ENCODE measurements at regions not wholly inside any gene's neighbourhood (a gene's known extent, or its start where the extent isn't known, plus 50 kb on each side); places are given as distances from the start of the nearest gene placed in this dataset.

DNA sequence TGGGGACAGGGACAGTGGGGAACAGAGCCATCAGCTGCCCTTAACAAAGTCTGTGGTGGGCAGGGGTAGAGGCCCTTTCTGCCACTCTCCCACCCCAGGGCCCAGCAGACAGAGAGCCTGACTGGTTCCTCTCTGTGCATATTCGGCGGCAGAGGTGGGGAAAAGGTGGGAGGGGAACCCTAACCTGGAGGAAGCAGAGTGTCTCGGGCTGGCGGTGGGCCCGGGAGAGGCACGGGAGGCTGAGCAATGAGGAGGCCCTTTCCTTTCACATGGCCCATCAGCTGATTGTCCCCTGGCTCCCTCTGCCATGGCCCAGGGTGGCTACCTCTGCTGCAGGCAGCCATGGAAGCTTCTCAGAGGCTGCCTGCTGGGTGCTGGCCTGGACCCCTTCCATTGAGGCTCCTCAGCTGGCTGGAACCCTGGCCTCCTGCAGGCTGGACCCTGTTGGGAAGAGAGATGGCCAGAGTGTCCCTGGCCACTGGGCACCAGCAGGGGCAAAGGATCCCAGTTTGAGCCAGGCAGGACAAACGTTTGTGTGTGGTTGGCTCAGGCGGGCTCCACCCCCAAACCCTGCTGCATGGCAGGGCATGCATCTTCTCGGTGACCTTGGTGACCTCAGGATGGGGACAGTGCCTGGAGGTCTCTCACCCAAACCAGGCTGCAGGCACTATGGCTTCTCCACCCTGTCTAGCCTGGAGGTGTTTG, 202.8 kb upstream of the ZNF536 start:
- no peak for DNase-seq (ENCODE audit: low read depth in 2 of 2)

DNA sequence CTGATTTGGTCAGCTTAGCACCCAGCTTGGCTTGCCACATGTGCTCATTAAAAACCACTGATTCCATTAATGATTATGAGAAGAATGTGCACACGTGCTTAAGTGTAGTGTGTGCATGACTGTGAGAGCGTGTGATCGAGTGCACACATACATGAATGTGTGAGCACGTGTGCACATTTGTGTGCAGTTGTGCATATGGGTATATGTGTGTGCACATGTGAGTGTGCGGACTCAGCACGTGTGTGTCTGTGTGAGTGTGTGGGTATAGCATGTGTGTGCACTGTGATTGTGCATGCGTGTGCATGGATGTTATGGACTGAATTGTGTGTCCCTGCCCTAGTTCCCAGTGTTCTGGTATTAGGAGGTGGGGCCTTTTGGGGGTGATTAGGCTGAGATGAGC, 202.1 kb upstream of the ZNF536 start:
- no peak for DNase-seq (ENCODE audit: low read depth in 2 of 2)

DNA sequence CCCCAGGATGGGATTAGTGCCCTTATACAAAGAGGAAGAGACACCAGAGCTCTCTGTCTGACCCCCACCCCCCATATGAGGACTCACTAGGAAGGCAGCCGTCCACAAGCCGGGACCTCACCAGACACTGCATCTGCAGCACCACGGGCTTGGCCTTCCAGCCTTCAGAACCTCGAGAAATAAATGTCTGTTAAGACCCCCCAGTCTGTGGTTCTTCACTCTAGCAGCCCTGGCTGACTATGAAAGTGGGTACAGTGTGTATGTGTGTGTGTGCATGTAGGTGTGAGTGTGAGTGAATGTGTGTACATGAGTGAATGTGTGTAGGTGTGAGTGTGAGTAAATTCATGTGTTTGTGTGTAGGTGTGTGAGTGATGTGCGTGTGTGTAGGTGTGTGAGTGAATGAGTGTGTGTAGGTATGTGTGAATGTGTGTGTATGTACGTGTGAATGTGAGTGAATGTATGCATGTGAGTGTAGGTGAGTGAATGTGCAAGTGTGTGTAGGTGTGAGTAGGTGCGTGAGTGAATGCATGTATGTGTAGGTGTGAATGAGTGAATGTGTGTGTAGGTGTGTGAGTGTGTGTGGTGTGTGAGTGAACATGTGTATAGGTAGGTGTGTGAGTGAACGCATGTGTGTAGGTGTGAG, 201.6 kb upstream of the ZNF536 start:
- DNase-seq (ENCODE audit: low read depth in 2 of 2), result no peak

GRCh38 chr19:30171138-30171635, 201.0 kb upstream of the ZNF536 start:
- no peak for DNase-seq (ENCODE audit: low read depth in 2 of 2)

- no peak for DNase-seq (ENCODE audit: low read depth in 2 of 2)
Observed at GRCh38 chr19:30171795-30172612, 200.2 kb upstream of the ZNF536 start.

DNA sequence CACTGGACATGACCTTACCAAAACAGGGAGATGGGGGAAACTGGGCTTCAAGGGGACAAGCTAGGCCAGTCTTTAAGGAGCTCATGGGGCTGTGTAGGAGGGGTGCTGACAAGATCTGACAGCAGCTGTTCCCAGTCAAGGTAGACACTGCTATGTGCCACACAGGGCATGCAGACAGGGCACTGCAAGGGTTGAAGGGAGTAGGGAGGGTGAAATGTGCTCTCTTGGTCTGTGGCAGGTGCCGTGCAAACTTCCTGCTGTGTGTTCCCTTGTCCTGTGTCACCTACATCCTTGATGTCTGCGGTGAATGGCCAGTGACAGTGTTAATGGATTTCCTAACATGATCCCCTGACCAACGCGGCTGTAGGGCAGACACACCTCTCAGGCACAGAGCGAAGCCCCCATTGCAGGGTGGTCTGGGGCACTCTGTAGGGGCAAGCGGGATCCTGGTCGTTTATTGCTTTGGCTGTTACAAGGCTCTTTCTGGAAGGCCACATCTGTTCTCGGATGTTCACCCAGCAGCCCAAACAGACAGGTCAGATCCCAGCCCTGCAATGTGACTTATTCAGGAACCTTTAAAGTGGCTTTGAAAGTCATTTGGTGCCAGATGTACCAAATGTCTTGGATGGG, 199.5 kb upstream of the ZNF536 start:
- DNase-seq (ENCODE audit: low read depth in 2 of 2), result no peak

- no peak for DNase-seq (ENCODE audit: low read depth in 2 of 2)
Observed at GRCh38 chr19:30173593-30174356, 198.4 kb upstream of the ZNF536 start.

DNA sequence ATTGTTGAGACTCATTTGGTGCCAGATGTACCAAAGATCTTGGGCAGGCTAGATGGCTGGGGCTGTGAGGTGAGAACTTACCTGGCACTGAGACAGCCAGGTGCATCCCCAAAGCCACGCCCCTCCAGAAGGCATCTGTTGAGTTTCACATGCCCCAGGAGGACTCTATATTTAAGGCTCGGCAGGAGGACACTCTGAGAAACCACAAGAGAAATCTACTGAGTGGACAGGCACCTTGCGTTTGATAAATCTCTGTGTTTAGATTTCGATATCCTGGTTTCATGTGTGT, 197.9 kb upstream of the ZNF536 start:
- no peak for DNase-seq (ENCODE audit: low read depth in 2 of 2)

DNA sequence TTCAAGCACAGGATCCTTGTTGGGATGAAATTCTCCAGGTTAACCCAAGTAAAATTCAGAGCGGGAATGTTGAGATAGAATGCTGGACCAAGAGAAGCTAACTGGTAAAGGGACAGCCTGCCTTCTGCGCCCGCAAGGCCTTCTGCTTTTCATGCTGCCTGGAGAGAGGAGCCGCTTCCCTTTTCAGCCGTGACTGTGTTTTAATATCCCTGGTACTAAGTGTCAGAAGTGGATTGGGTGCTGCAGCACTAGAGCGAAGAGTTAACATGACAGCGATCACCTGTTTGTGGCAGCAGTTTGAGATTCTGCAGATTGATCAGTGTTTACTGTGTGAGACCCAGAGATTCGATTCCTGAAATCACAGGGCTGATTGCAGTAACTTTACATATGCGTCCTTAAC, 197.4 kb upstream of the ZNF536 start:
- DNase-seq (ENCODE audit: low read depth in 2 of 2), result no peak

GRCh38 chr19:30175987-30176386, 196.2 kb upstream of the ZNF536 start:
- no peak for DNase-seq (ENCODE audit: low read depth in 2 of 2)

DNA sequence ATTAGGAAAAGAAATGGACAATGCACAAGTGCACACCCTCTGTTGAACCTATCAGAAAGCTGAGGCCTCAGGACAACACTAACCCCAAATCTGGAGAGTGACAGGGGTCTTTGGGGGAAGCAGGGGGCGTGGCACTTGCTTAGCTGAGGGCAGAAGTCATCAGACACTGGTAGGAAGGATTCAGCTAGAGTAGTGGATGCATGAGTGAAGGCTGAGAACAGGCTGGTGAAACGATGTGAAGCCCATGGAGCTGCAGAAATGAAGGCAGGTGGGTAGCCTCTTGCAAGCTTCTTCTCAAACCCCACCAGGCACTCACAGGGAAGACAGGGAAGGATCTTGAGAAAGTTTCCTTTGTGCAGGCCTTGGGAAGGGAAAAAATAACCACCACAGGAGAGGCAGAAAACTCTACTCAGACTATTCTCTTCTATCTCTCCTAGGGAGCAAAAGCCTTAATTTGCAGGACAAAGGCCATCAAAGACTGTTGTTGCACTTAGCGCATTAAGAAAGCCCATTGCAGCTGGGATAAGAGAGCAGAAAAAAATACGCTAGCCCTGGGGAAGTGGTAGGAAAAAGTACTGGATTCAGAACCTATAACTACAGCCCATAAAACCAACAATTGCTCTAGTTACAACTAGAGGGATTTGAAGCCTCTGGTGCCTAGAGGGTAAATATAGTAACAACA, 193.3 kb upstream of the ZNF536 start:
- DNase-seq (ENCODE audit: low read depth in 2 of 2), result no peak

DNA sequence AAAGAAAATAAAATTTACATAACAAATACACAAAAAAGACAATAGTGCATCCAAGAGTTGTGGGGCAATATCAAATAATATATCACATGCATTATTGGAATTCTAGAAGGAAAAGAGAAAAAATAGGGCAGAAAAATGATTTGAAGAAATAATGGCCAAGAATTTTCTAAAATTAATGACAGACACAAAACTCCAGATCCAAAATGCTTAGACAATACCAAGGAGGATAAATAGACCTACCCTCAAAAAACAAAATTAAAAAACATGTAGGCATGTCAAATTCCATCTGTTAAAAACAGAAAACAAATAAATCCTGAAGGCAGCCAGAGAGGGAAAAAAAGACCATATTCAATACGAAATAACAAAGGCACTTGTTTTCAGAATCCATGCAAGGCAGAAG, 191.5 kb upstream of the ZNF536 start:
- DNase-seq (ENCODE audit: low read depth in 2 of 2), result no peak

GRCh38 chr19:30183807-30184490, 188.2 kb upstream of the ZNF536 start:
- DNase-seq (ENCODE audit: low read depth in 2 of 2), result no peak

- DNase-seq (ENCODE audit: low read depth in 2 of 2), result no peak
Observed at GRCh38 chr19:30202060-30202600, 170.1 kb upstream of the ZNF536 start.

DNA sequence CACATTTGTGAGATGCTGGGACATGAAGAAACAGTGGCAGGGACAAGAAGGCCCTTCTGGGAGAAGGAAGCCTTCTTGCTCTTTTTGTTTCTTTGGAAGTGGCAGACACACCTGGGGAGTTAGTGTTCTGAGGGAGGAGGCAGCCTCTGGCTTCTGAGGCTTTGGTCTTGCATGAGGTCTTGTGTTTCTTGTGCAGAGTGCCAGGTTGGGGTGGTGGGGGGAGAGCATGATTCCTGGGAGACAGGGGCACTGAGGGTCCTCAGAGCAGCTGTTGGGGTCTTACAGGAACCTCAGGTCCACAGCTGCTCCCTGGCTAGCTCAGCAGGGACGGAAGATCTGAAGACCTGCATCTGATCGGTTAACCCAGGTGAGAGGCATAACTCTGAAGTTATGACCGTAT, 167.5 kb upstream of the ZNF536 start:
- DNase-seq (ENCODE audit: low read depth in 2 of 2), result no peak

GRCh38 chr19:30206187-30206586, 166.0 kb upstream of the ZNF536 start:
- no peak for DNase-seq (ENCODE audit: low read depth in 2 of 2)

- DNase-seq (ENCODE audit: low read depth in 2 of 2), result no peak
Observed at GRCh38 chr19:30207357-30207756, 164.8 kb upstream of the ZNF536 start.

GRCh38 chr19:30208436-30209060, 163.6 kb upstream of the ZNF536 start:
- DNase-seq (ENCODE audit: low read depth in 2 of 2), result no peak

All from dermis microvascular lymphatic vessel endothelial cell (primary cell).